Endodermal cell (in vitro differentiated cells): ENCODE measurements at regions not wholly inside any gene's neighbourhood (a gene's known extent, or its start where the extent isn't known, plus 50 kb on each side); places are given as distances from the start of the nearest gene placed in this dataset.
A peak's percentile ranks its signal among the peaks of the same experiment; 100 is the strongest.

Source experiments
- DNase-seq: peaks from one replicate; pipeline ENCODE4 v3.0.0-alpha.2; 2017
- H3K27ac ChIP-seq: 2 replicates; pipeline ENCODE4 v1.5.1; 2013; ENCODE audit warnings: mild to moderate bottlenecking, low read depth, low read length, moderate library complexity
- H3K27me3 ChIP-seq: 2 replicates; pipeline ENCODE4 v1.6.1; 2013; ENCODE audit warnings: mild to moderate bottlenecking, low read length, moderate library complexity; ENCODE audit not compliant: insufficient read depth, control insufficient read depth, poor library complexity, severe bottlenecking
- H3K36me3 ChIP-seq: 2 replicates; pipeline ENCODE4 v1.7.0; 2013; ENCODE audit warnings: mild to moderate bottlenecking, low read length, moderate library complexity; ENCODE audit not compliant: control insufficient read depth, insufficient read depth
- H3K4me1 ChIP-seq: one replicate; pipeline ENCODE4 v1.7.0; 2013; ENCODE audit warnings: low read length; ENCODE audit not compliant: control insufficient read depth, insufficient read depth
- H3K4me3 ChIP-seq: 2 replicates; pipeline ENCODE4 v1.5.1; 2013; ENCODE audit warnings: mild to moderate bottlenecking, low read length, moderate library complexity
- H3K9ac ChIP-seq: 2 replicates; pipeline ENCODE4 v1.6.1; 2013; ENCODE audit warnings: mild to moderate bottlenecking, low read length, moderate library complexity; ENCODE audit not compliant: poor library complexity, severe bottlenecking; ENCODE audit errors: extremely low read depth
- H3K9me3 ChIP-seq: 2 replicates; pipeline ENCODE4 v1.6.1; 2013; ENCODE audit warnings: mild to moderate bottlenecking, low read length, moderate library complexity; ENCODE audit not compliant: control insufficient read depth
- H3K27ac Mint-ChIP-seq: 2 replicates; pipeline ENCODE4 v1.8.0; 2020; ENCODE audit warnings: mixed read lengths
- H3K27me3 Mint-ChIP-seq: 2 replicates; pipeline ENCODE4 v1.8.0; 2021; ENCODE audit warnings: mild to moderate bottlenecking, mixed read lengths; ENCODE audit not compliant: insufficient read depth
- H3K36me3 Mint-ChIP-seq: 2 replicates; pipeline ENCODE4 v1.8.0; 2020; ENCODE audit warnings: low read depth, mixed read lengths
- H3K4me1 Mint-ChIP-seq: 2 replicates; pipeline ENCODE4 v1.8.0; 2020; ENCODE audit warnings: mixed read lengths
- H3K4me3 Mint-ChIP-seq: 2 replicates; pipeline ENCODE4 v1.8.0; 2020; ENCODE audit warnings: mild to moderate bottlenecking, moderate library complexity, mixed read lengths
- H3K9me3 Mint-ChIP-seq: 2 replicates; pipeline ENCODE4 v1.8.0; 2020; ENCODE audit warnings: mild to moderate bottlenecking, mixed read lengths
- WGBS, 2 experiments: methylation state at CpG; one replicate each; pipeline versions ENCODE4 v1.1.5 to v1.1.7; 2013; ENCODE audit warnings: missing lambda C conversion rate in 2 of 2, mixed read lengths in 1 of 2; ENCODE audit not compliant: insufficient coverage in 1 of 2, insufficient read length in 1 of 2; 5-methylcytosine and 5-hydroxymethylcytosine counted together
- TF ChIP-seq, protein P1 (sequence below): fragments of 200-600 bp; sonication (generic); conservative IDR thresholded peaks from 2 replicates; pipeline ENCODE4 v1.5.0; 2021; ENCODE audit warnings: antibody characterized with exemption, mild to moderate bottlenecking

- Histone ChIP-seq H3K36me3 (no peaks in the 10 kb centered on the region), H3K4me3 (no peak overlapping the region), H3K4me1 (no peaks in the 10 kb centered on the region), H3K27ac (no peak overlapping the region), H3K27me3 (no peaks in the 10 kb centered on the region), H3K9ac (no peak overlapping the region), H3K9me3 (no peaks in the 10 kb centered on the region)
- Mint-ChIP-seq H3K27ac (no peak overlapping the region), H3K4me1 (peaks cover 24% of the 10 kb centered on the region), H3K9me3 (no peaks in the 10 kb centered on the region), H3K27me3 (peaks cover 1% of the 10 kb centered on the region), H3K36me3 (no peaks in the 10 kb centered on the region), H3K4me3 (no peak overlapping the region)
- TF ChIP-seq, protein P1, sequence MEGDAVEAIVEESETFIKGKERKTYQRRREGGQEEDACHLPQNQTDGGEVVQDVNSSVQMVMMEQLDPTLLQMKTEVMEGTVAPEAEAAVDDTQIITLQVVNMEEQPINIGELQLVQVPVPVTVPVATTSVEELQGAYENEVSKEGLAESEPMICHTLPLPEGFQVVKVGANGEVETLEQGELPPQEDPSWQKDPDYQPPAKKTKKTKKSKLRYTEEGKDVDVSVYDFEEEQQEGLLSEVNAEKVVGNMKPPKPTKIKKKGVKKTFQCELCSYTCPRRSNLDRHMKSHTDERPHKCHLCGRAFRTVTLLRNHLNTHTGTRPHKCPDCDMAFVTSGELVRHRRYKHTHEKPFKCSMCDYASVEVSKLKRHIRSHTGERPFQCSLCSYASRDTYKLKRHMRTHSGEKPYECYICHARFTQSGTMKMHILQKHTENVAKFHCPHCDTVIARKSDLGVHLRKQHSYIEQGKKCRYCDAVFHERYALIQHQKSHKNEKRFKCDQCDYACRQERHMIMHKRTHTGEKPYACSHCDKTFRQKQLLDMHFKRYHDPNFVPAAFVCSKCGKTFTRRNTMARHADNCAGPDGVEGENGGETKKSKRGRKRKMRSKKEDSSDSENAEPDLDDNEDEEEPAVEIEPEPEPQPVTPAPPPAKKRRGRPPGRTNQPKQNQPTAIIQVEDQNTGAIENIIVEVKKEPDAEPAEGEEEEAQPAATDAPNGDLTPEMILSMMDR: peak; percentile 12
- WGBS, 2 experiments: 93 to 100% methylated on average over 1 to 3 of the region's 3 CpGs
- DNase-seq: no peak
Observed at GRCh38 chr11:70674605-70675004, 276.3 kb downstream of the CTTN start.

DNA sequence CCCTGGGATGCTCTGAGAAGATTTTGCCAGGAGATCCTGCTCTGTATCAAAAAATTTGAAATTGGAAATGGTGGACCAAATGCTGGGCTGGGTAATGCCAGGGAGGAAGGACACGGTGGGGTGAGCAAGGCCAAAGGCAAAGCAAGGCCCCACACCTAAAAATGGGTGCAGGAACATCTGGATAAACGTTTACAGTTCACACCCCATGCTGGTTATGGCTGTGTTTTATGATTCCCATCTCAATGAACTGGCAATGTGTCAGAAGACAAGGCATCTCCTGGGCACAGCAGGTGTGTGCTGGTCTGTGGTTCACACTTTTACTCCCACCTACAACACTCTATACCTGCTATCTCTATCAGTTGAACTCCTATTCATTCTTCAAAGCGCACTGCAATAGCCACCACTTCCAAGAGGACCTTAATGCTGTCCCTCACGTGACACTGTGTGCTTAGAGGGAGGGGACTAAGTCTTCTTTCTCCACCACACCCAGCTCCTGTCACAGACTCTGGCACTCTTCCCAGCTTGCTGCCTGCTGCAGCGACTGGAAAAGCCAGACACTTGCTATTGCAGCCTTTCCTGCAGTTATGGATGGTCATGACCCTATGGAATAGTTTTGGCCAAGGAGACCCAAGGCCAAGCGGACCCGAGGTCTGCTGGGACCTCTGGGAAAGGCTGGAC is 277.5 kb downstream of the CTTN start:
- H3K9me3 Mint-ChIP-seq: no peaks in the 10 kb centered on the region
- Histone ChIP-seq H3K9me3 (no peaks in the 10 kb centered on the region), H3K4me3 (no peak overlapping the region), H3K36me3 (no peaks in the 10 kb centered on the region), H3K27ac (no peak overlapping the region), H3K9ac (no peak overlapping the region), H3K4me1 (no peaks in the 10 kb centered on the region), H3K27me3 (no peaks in the 10 kb centered on the region)
- H3K4me1 Mint-ChIP-seq: peaks cover 18% of the 10 kb centered on the region
- H3K27me3 Mint-ChIP-seq: peaks cover 1% of the 10 kb centered on the region
- TF ChIP-seq, protein P1: no peak
- H3K27ac Mint-ChIP-seq: no peak overlapping the region
- DNase-seq: no peak
- 81 to 87% methylated on average over 7 of the region's 7 CpGs for WGBS, 2 experiments
- no peaks in the 10 kb centered on the region for H3K36me3 Mint-ChIP-seq
- H3K4me3 Mint-ChIP-seq: no peak overlapping the region

- H3K9me3 ChIP-seq: no peaks in the 10 kb centered on the region
- no peaks in the 10 kb centered on the region for H3K36me3 ChIP-seq
- no peak overlapping the region for H3K27ac ChIP-seq
- no peak overlapping the region for H3K27ac Mint-ChIP-seq
- H3K27me3 ChIP-seq: no peaks in the 10 kb centered on the region
- H3K4me1 ChIP-seq: no peaks in the 10 kb centered on the region
- H3K27me3 Mint-ChIP-seq: peaks cover 1% of the 10 kb centered on the region
- no peaks in the 10 kb centered on the region for H3K9me3 Mint-ChIP-seq
- peaks cover 10% of the 10 kb centered on the region for H3K4me1 Mint-ChIP-seq
- no peak for DNase-seq
- no peak overlapping the region for H3K4me3 ChIP-seq
- TF ChIP-seq, protein P1: no peak
- WGBS, 2 experiments: 89 to 93% methylated on average over 6 to 19 of the region's 19 CpGs
- no peaks in the 10 kb centered on the region for H3K36me3 Mint-ChIP-seq
- no peak overlapping the region for H3K9ac ChIP-seq
- no peak overlapping the region for H3K4me3 Mint-ChIP-seq
Observed at GRCh38 chr11:70677232-70677916, 279.0 kb downstream of the CTTN start.
